ENCODE measurements at regions not wholly inside any gene's neighbourhood (a gene's known extent, or its start where the extent isn't known, plus 50 kb on each side); places are given as distances from the start of the nearest gene placed in this dataset.

- H3K36me3 ChIP-seq: no peaks in the 10 kb centered on the region
- TF ChIP-seq, protein P1, sequence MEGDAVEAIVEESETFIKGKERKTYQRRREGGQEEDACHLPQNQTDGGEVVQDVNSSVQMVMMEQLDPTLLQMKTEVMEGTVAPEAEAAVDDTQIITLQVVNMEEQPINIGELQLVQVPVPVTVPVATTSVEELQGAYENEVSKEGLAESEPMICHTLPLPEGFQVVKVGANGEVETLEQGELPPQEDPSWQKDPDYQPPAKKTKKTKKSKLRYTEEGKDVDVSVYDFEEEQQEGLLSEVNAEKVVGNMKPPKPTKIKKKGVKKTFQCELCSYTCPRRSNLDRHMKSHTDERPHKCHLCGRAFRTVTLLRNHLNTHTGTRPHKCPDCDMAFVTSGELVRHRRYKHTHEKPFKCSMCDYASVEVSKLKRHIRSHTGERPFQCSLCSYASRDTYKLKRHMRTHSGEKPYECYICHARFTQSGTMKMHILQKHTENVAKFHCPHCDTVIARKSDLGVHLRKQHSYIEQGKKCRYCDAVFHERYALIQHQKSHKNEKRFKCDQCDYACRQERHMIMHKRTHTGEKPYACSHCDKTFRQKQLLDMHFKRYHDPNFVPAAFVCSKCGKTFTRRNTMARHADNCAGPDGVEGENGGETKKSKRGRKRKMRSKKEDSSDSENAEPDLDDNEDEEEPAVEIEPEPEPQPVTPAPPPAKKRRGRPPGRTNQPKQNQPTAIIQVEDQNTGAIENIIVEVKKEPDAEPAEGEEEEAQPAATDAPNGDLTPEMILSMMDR (IDR thresholded peaks at IDR 0.05): no peak
- intact Hi-C loops (cut with DNase I): no loop called here
- H3K9me3 ChIP-seq: no peaks in the 10 kb centered on the region
- no peak overlapping the region for H3K27ac ChIP-seq
- H3K27me3 ChIP-seq: no peaks in the 10 kb centered on the region
- H3K4me1 ChIP-seq: no peaks in the 10 kb centered on the region
- DNase-seq (ENCODE audit: low spot score in 2 of 2): no peak
- no peak overlapping the region for H3K4me3 ChIP-seq
Measured at GRCh38 chr2:221006084-221006483, 566.0 kb downstream of the EPHA4 start.

- Histone ChIP-seq H3K27ac (no peak overlapping the region), H3K36me3 (no peaks in the 10 kb centered on the region), H3K4me1 (no peaks in the 10 kb centered on the region), H3K4me3 (no peak overlapping the region), H3K27me3 (no peaks in the 10 kb centered on the region), H3K9me3 (no peaks in the 10 kb centered on the region)
- TF ChIP-seq, protein P1 (IDR thresholded peaks at IDR 0.05): no peak
- no peak for DNase-seq (ENCODE audit: low spot score in 2 of 2)
- intact Hi-C loops (cut with DNase I): no loop called here
Measured at GRCh38 chr2:221016551-221016950, 555.6 kb downstream of the EPHA4 start.

DNA sequence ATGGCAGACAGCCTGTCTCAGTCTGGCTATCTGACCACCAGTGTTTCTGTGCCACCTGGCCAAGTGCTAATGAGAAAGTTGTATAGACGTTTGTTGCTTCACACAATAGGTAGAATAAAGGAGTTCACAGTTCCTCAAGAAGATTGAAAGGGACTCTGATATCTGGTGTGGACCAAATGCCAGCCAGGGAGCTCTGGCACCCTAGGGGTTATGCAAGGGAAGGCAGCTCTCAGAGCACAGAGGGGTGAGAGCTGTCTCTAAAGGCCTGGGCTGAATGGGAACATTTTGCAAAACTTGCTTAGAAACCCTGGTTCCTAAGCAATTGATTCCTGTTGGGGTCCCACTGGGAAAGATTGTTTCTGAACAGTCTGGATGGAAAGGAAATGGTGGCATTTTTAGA is 553.8 kb downstream of the EPHA4 start:
- intact Hi-C loops (cut with DNase I): no loop called here
- Histone ChIP-seq H3K36me3 (no peaks in the 10 kb centered on the region), H3K27me3 (no peaks in the 10 kb centered on the region), H3K27ac (no peak overlapping the region), H3K9me3 (no peaks in the 10 kb centered on the region), H3K4me1 (no peaks in the 10 kb centered on the region), H3K4me3 (no peak overlapping the region)
- TF ChIP-seq, protein P1 (IDR thresholded peaks at IDR 0.05): no peak
- no peak for DNase-seq (ENCODE audit: low spot score in 2 of 2)

DNA sequence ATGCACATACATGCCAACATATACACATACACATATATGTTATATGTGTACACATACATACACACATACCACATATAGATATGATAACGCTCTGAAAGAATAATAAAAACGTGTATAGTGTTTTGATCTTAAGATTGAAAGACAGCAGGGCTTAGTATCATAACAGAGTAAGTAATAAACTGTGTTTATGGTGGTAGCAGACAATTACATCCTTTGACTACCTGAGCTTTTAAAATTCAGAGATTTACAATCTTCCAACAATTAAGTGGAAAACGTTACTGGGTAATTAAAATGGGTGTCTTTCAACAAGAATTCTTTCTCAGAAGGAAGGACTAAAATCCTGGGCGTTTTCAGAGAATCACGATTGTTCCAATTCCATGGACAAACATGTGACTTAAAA is 552.4 kb downstream of the EPHA4 start:
- Histone ChIP-seq H3K36me3 (no peaks in the 10 kb centered on the region), H3K4me1 (no peaks in the 10 kb centered on the region), H3K4me3 (no peak overlapping the region), H3K9me3 (no peaks in the 10 kb centered on the region), H3K27ac (no peak overlapping the region), H3K27me3 (no peaks in the 10 kb centered on the region)
- DNase-seq (ENCODE audit: low spot score in 2 of 2): no peak
- intact Hi-C loops (cut with DNase I): no loop called here
- TF ChIP-seq, protein P1 (IDR thresholded peaks at IDR 0.05): no peak

DNA sequence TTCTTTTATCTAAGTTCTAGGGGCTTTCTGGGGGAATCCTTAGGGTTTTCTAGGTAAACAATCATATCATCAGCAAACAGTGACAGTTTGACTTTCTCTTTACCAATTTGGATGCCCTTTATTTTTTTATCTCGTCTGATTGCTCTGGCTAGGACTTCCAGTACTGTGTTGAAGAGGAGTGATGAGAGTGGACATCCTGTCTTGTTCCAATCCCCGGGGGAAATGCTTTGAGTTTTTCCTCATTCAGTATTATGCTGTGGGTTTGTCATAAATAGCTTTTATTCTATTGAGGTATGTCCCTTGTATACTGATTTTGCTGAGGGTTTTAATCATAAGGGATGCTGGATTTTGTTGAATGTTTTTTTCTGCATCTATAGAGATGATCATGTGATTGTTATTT is 549.5 kb downstream of the EPHA4 start:
- Histone ChIP-seq H3K9me3 (no peaks in the 10 kb centered on the region), H3K36me3 (no peaks in the 10 kb centered on the region), H3K27ac (no peak overlapping the region), H3K27me3 (no peaks in the 10 kb centered on the region), H3K4me1 (no peaks in the 10 kb centered on the region), H3K4me3 (no peak overlapping the region)
- intact Hi-C loops (cut with DNase I): no loop called here
- TF ChIP-seq, protein P1 (IDR thresholded peaks at IDR 0.05): no peak
- DNase-seq (ENCODE audit: low spot score in 2 of 2): no peak

DNA sequence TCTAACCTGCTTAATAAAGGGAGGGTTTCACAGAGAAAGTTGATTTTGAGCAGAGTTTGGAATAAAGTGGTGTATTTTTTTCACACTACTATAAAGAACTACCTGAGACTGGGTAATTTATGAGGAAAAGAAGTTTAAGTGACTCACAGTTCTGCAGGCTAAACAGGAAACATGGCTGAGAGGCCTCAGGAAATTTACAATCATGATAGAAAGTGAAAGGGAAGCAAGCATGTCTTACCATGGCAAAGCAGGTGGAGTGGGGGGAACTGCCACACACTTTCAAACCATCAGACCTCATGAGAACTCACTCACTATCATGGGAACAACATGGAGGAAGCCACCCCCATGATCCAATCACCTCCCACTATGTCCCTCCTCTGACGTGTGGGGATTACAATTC is 546.7 kb downstream of the EPHA4 start:
- H3K4me3 ChIP-seq: no peak overlapping the region
- no peak overlapping the region for H3K27ac ChIP-seq
- DNase-seq (ENCODE audit: low spot score in 2 of 2): no peak
- no peaks in the 10 kb centered on the region for H3K9me3 ChIP-seq
- no peaks in the 10 kb centered on the region for H3K36me3 ChIP-seq
- no peaks in the 10 kb centered on the region for H3K27me3 ChIP-seq
- H3K4me1 ChIP-seq: no peaks in the 10 kb centered on the region
- intact Hi-C loops (cut with DNase I): no loop called here
- TF ChIP-seq, protein P1 (IDR thresholded peaks at IDR 0.05): no peak

Measured in ascending aorta (tissue), 2 donors.